ENCODE measurements at regions not wholly inside any gene's neighbourhood (a gene's known extent, or its start where the extent isn't known, plus 50 kb on each side); places are given as distances from the start of the nearest gene placed in this dataset.

GRCh38 chr5:98698359-98698758, 75.1 kb upstream of the RGMB start:
- DNase-seq (ENCODE audit: low read depth) = no peak

GRCh38 chr5:98700730-98701129, 72.7 kb upstream of the RGMB start:
- no peak for DNase-seq (ENCODE audit: low read depth)

DNA sequence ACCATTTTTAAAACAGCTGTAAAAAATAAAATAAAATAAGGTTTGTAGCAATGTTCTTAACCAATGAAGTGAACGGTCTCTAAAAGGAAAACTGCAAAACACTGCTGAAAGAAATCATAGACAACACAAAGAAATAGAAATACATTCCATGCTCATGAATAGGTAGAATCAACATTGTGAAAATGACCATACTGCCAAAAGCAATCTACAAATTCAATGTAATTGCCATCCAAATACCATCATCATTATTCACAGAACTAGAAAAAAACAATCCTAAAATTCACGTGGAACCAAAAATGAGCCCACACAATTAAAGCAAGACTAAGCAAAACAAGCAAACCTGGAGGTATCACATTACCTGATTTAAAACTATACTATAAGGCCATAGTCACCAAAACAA, 67.6 kb upstream of the RGMB start:
- DNase-seq (ENCODE audit: low read depth) = no peak

DNA sequence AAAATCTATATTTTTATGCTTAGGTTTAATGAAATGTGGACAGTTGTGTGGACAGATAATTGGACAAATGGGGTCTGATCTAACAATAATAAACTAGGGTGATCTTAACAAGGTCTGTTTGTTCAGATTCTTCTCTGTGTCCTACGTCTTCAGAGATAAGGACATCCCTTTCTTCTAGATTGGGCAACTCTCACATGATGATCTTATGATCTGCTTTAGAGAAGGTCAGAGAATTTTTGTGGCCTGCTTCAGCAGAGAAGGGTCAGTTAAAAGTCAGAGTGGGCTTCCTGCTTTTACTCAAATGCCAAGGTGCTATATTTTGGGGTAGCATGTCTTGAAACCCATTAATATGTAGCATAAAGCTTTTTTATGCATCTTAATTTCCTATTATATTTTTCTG, 63.8 kb upstream of the RGMB start:
- DNase-seq (ENCODE audit: low read depth) = no peak

GRCh38 chr5:98713027-98713426, 60.4 kb upstream of the RGMB start:
- no peak for DNase-seq (ENCODE audit: low read depth)

DNA sequence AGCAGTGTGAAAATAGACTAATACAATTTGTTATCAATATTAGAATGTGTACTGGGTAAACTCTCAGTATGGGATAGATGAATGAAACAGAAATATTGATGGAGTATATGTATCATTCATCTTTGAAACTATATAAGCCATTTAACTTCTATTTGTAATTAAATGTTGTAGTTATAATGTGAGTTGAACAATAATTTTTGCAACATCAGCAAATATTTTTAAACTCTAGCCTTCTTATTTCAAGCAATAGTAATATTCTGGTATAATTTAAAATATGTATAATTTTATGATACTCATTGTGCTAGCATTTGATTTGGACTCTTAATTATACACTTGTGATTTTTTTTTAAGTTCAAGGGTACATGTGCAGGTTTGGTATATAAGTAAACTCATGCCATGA, 59.6 kb upstream of the RGMB start:
- DNase-seq (ENCODE audit: low read depth) = no peak

DNA sequence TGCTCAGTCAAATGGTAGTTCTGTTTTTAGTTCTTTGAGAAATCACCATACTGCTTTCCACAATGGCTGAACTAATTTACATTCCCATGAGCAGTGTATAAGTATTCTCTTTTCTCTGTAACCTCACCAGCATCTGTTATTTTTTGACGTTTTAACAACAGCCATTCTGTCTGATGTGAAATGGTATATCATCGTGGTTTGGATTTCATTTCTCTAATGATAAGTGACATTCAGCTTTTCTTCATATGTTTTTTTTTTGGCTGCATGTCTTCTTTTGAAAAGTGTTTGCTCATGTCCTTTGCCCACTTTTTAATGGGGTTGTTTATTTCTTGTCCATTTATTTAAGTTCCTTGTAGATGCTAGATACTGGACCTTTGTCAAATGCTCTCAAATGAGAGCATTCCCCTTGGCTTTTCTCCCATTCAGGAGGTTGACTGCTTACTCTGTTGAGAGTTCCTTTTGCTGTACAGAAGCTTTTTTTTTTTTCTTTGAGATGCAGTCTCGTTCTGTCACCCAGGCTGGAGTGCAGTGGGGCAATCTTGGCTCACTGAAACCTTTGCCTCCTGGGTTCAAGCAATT, 58.7 kb upstream of the RGMB start:
- DNase-seq (ENCODE audit: low read depth) = no peak

GRCh38 chr5:98721231-98721928, 52.1 kb upstream of the RGMB start:
- no peak for DNase-seq (ENCODE audit: low read depth)

GRCh38 chr5:98722188-98722587, 51.3 kb upstream of the RGMB start:
- no peak for DNase-seq (ENCODE audit: low read depth)

GRCh38 chr5:98723061-98723460, 50.4 kb upstream of the RGMB start:
- no peak for DNase-seq (ENCODE audit: low read depth)

All from CMK (cell line).